Stromal cell of bone marrow (primary cell): ENCODE measurements at regions not wholly inside any gene's neighbourhood (a gene's known extent, or its start where the extent isn't known, plus 50 kb on each side); places are given as distances from the start of the nearest gene placed in this dataset.

Experiments used
- DNase-seq: peaks from one replicate; pipeline ENCODE4 v3.0.0-alpha.2; 2012; ENCODE audit warnings: low read depth

GRCh38 chr4:125808570-125808969 is 493.8 kb downstream of the FAT4 start:
- DNase-seq = no peak

GRCh38 chr4:125811892-125812291 is 497.1 kb downstream of the FAT4 start:
- DNase-seq = no peak

GRCh38 chr4:125826801-125827695 is 512.3 kb downstream of the FAT4 start:
- no peak for DNase-seq

- DNase-seq = no peak
These were observed 512.9 kb downstream of the FAT4 start for GRCh38 chr4:125827696-125828052.

- no peak for DNase-seq
These were observed 513.6 kb downstream of the FAT4 start for GRCh38 chr4:125828346-125828745.

GRCh38 chr4:125832161-125832560 is 517.4 kb downstream of the FAT4 start:
- no peak for DNase-seq

GRCh38 chr4:125836597-125837195 is 521.9 kb downstream of the FAT4 start:
- no peak for DNase-seq

- no peak for DNase-seq
These were observed 522.9 kb downstream of the FAT4 start for GRCh38 chr4:125837493-125838201.

GRCh38 chr4:125838202-125838601 is 523.4 kb downstream of the FAT4 start:
- no peak for DNase-seq

- no peak for DNase-seq
These were observed 524.2 kb downstream of the FAT4 start for GRCh38 chr4:125838924-125839323.

- DNase-seq = no peak
These were observed 529.2 kb downstream of the FAT4 start for GRCh38 chr4:125843947-125844346.

GRCh38 chr4:125847518-125847917 is 532.8 kb downstream of the FAT4 start:
- DNase-seq = no peak

GRCh38 chr4:125849869-125850268 is 535.1 kb downstream of the FAT4 start:
- DNase-seq = peak; percentile 24

GRCh38 chr4:125891597-125892258 is 577.0 kb downstream of the FAT4 start:
- DNase-seq = peak; percentile 33

- no peak for DNase-seq
These were observed 590.0 kb downstream of the FAT4 start for GRCh38 chr4:125904802-125905201.

GRCh38 chr4:125911058-125911457 is 596.3 kb downstream of the FAT4 start:
- no peak for DNase-seq

- DNase-seq = no peak
These were observed 596.7 kb downstream of the FAT4 start for GRCh38 chr4:125911481-125911880.

GRCh38 chr4:125917559-125917958 is 602.8 kb downstream of the FAT4 start:
- DNase-seq = no peak

- no peak for DNase-seq
These were observed 613.9 kb downstream of the FAT4 start for GRCh38 chr4:125928652-125929051.

GRCh38 chr4:125938541-125938940 is 623.8 kb downstream of the FAT4 start:
- DNase-seq = no peak

- DNase-seq = no peak
These were observed 625.7 kb downstream of the FAT4 start for GRCh38 chr4:125940426-125940825.

GRCh38 chr4:125944966-125945365 is 630.2 kb downstream of the FAT4 start:
- DNase-seq = no peak
